ENCODE measurements at regions not wholly inside any gene's neighbourhood (a gene's known extent, or its start where the extent isn't known, plus 50 kb on each side); places are given as distances from the start of the nearest gene placed in this dataset.

GRCh38 chr21:28333578-28334075 lies 659.0 kb downstream of the LTN1 start:
- Histone ChIP-seq H3K4me1 (peaks cover 0 to 5% of the 10 kb centered on the region in 2 donors), H3K27ac (no peak overlapping the region), H3K27me3 (no peaks in the 10 kb centered on the region), H3K9me3 (no peaks in the 10 kb centered on the region), H3K4me3 (no peak overlapping the region), H3K36me3 (no peaks in the 10 kb centered on the region)
- DNase-seq (ENCODE audit: low spot score): no peak
- TF ChIP-seq CTCF (IDR thresholded peaks at IDR 0.05): no peak

- TF ChIP-seq CTCF (IDR thresholded peaks at IDR 0.05): no peak
Observed at GRCh38 chr21:28332796-28333195, 659.9 kb downstream of the LTN1 start.

GRCh38 chr21:28325618-28326017 lies 667.1 kb downstream of the LTN1 start:
- Histone ChIP-seq H3K36me3 (no peaks in the 10 kb centered on the region), H3K27ac (no peak overlapping the region), H3K4me3 (no peak overlapping the region), H3K9me3 (no peaks in the 10 kb centered on the region), H3K27me3 (no peaks in the 10 kb centered on the region), H3K4me1 (no peaks in the 10 kb centered on the region)
- DNase-seq (ENCODE audit: low spot score): no peak
- TF ChIP-seq CTCF (IDR thresholded peaks at IDR 0.05): no peak

More at GRCh38 chr21:28332796-28333195, 659.9 kb downstream of the LTN1 start:
- H3K36me3 ChIP-seq: no peaks in the 10 kb centered on the region
- no peak overlapping the region for H3K4me3 ChIP-seq
- H3K27ac ChIP-seq: no peak overlapping the region
- H3K9me3 ChIP-seq: no peaks in the 10 kb centered on the region
- no peak for DNase-seq (ENCODE audit: low spot score)
- no peaks in the 10 kb centered on the region for H3K27me3 ChIP-seq
- H3K4me1 ChIP-seq: no peaks in the 10 kb centered on the region

- no peak for DNase-seq (ENCODE audit: low spot score)
- no peak for TF ChIP-seq CTCF (IDR thresholded peaks at IDR 0.05)
- Histone ChIP-seq H3K9me3 (no peaks in the 10 kb centered on the region), H3K4me3 (no peak overlapping the region), H3K27ac (no peak overlapping the region), H3K36me3 (no peaks in the 10 kb centered on the region), H3K27me3 (no peaks in the 10 kb centered on the region), H3K4me1 (no peaks in the 10 kb centered on the region)
Observed at GRCh38 chr21:28324690-28325089, 668.0 kb downstream of the LTN1 start.

- no peak for TF ChIP-seq CTCF (IDR thresholded peaks at IDR 0.05)
- no peak for DNase-seq (ENCODE audit: low spot score)
- Histone ChIP-seq H3K27me3 (no peaks in the 10 kb centered on the region), H3K9me3 (peaks cover 0 to 9% of the 10 kb centered on the region in 2 donors), H3K27ac (no peak overlapping the region), H3K4me1 (no peaks in the 10 kb centered on the region), H3K36me3 (no peaks in the 10 kb centered on the region), H3K4me3 (no peak overlapping the region)
Observed at GRCh38 chr21:28317177-28317950, 675.3 kb downstream of the LTN1 start.
